ENCODE measurements at regions not wholly inside any gene's neighbourhood (a gene's known extent, or its start where the extent isn't known, plus 50 kb on each side); places are given as distances from the start of the nearest gene placed in this dataset.

DNA sequence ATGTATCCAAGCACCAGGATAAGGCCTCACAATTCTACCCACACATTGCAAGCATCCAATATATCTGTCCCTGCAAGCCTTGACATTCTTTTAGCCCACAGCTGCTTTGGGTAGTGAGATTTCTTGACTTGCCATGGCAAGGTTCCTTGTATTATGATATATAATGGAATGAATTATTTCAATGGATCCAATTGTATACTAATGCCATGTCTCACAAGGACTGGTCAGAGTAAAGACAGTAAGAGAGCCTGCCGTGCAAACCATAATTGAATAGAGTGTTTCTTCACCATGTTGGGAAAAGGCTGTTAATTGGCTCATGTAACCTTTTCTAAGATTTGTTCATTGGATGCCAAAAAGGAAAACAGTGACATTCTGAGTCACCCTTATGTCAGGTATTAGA lies 64.3 kb upstream of the RBBP8 start:
- no peaks in the 10 kb centered on the region for H3K36me3 ChIP-seq (ENCODE audit: insufficient read depth, low read length)
- no peak overlapping the region for H3K4me3 ChIP-seq
- H3K9me3 ChIP-seq (ENCODE audit: low read depth, low read length): no peaks in the 10 kb centered on the region
- DNase-seq (ENCODE audit: low read depth, low spot score): no peak
- no peak overlapping the region for H3K9ac ChIP-seq (ENCODE audit: insufficient read length)
- no peak overlapping the region for H3K27ac ChIP-seq
- no peak for TF ChIP-seq FOXP2 (optimal IDR thresholded peaks at IDR 0.05; ENCODE audit: control extremely low read depth, extremely low read length, insufficient read depth)
- no peak for TF ChIP-seq POLR2AphosphoS5 (IDR thresholded peaks at IDR 0.05; ENCODE audit: borderline replicate concordance, low read depth, low read length)
- TF ChIP-seq EZH2 (IDR thresholded peaks at IDR 0.05): no peak

- TF ChIP-seq FOXP2 (optimal IDR thresholded peaks at IDR 0.05; ENCODE audit: control extremely low read depth, extremely low read length, insufficient read depth) (no peak), POLR2AphosphoS5 (IDR thresholded peaks at IDR 0.05; ENCODE audit: borderline replicate concordance, low read depth, low read length) (no peak), EZH2 (IDR thresholded peaks at IDR 0.05) (no peak)
- Histone ChIP-seq H3K4me3 (no peak overlapping the region), H3K27ac (no peak overlapping the region), H3K9me3 (ENCODE audit: low read depth, low read length) (no peaks in the 10 kb centered on the region), H3K36me3 (ENCODE audit: insufficient read depth, low read length) (no peaks in the 10 kb centered on the region), H3K9ac (ENCODE audit: insufficient read length) (no peak overlapping the region)
- DNase-seq (ENCODE audit: low read depth, low spot score): no peak
Measured at GRCh38 chr18:22871809-22872525, 61.2 kb upstream of the RBBP8 start.

- TF ChIP-seq EZH2 (IDR thresholded peaks at IDR 0.05): no peak
- TF ChIP-seq POLR2AphosphoS5 (IDR thresholded peaks at IDR 0.05; ENCODE audit: borderline replicate concordance, low read depth, low read length): no peak
- TF ChIP-seq FOXP2 (optimal IDR thresholded peaks at IDR 0.05; ENCODE audit: control extremely low read depth, extremely low read length, insufficient read depth): no peak
- H3K9ac ChIP-seq (ENCODE audit: insufficient read length): no peak overlapping the region
- no peak overlapping the region for H3K4me3 ChIP-seq
- no peaks in the 10 kb centered on the region for H3K36me3 ChIP-seq (ENCODE audit: insufficient read depth, low read length)
- DNase-seq (ENCODE audit: low read depth, low spot score): no peak
- H3K9me3 ChIP-seq (ENCODE audit: low read depth, low read length): no peaks in the 10 kb centered on the region
- no peak overlapping the region for H3K27ac ChIP-seq
Measured at GRCh38 chr18:22872900-22873537, 60.1 kb upstream of the RBBP8 start.

DNA sequence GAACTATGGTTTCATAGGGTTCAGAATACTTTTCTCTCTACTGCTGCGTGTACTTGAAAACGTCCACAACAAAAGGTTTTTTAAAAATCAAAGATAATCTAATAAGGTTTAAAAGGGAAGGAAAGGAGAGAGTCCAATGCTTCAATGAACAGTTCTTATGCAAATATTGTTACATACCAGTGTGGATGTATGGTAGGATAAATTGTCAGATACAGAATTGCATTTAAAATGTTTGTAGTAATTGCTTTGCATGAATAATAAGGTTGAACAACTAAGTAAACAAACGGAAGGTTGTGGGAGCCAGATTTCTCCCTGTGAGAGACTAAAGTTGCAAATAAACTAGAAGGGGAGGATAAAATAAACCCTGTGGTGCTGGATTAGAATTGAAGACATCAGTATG lies 53.8 kb upstream of the RBBP8 start:
- no peak overlapping the region for H3K4me3 ChIP-seq
- H3K9me3 ChIP-seq (ENCODE audit: low read depth, low read length): no peaks in the 10 kb centered on the region
- TF ChIP-seq FOXP2 (optimal IDR thresholded peaks at IDR 0.05; ENCODE audit: control extremely low read depth, extremely low read length, insufficient read depth) (no peak), EZH2 (IDR thresholded peaks at IDR 0.05) (no peak), POLR2AphosphoS5 (IDR thresholded peaks at IDR 0.05; ENCODE audit: borderline replicate concordance, low read depth, low read length) (no peak)
- no peak overlapping the region for H3K27ac ChIP-seq
- no peaks in the 10 kb centered on the region for H3K36me3 ChIP-seq (ENCODE audit: insufficient read depth, low read length)
- DNase-seq (ENCODE audit: low read depth, low spot score): no peak
- no peak overlapping the region for H3K9ac ChIP-seq (ENCODE audit: insufficient read length)

DNA sequence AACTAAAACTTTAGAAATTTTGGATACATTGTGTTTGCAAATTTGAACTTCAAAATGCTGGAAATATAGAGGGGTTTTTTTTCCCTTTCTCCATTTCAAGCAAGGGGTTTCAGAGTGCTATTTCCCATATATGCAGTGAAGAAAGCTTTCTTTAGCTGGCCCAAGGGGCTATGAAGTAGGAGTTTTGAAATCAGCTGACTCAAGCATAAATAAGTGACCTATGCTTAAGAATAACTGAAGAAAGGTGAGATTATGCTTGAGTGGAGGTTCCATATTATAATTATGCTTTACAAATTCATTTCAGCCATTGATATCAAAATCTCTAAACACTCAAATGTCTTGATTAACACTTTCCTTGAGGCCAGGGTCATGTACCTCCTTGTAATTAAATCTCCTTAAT lies 51.0 kb upstream of the RBBP8 start:
- DNase-seq (ENCODE audit: low read depth, low spot score): no peak
- TF ChIP-seq POLR2AphosphoS5 (IDR thresholded peaks at IDR 0.05; ENCODE audit: borderline replicate concordance, low read depth, low read length) (no peak), FOXP2 (optimal IDR thresholded peaks at IDR 0.05; ENCODE audit: control extremely low read depth, extremely low read length, insufficient read depth) (no peak), EZH2 (IDR thresholded peaks at IDR 0.05) (no peak)
- H3K4me3 ChIP-seq: no peak overlapping the region

DNA sequence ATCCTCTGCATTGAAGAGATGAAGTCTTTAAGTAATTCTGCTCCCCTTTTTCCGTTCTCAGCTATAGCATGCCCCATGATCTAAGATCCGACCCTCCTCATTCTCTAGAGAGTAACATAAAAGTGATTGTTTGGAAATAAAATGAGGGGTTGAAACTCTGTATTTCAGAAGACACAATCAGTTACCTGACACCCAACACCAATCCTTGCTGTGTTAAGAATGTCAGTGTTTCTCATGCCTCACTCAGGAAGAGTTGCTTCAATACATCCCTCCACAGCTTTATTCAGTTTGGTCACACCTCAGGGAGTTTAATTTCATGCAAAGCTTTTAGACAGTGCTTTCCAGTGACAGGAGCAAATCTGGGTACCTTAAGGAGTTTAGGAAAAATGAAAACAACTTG lies 49.9 kb upstream of the RBBP8 start:
- no peaks in the 10 kb centered on the region for H3K9me3 ChIP-seq (ENCODE audit: low read depth, low read length)
- TF ChIP-seq FOXP2 (optimal IDR thresholded peaks at IDR 0.05; ENCODE audit: control extremely low read depth, extremely low read length, insufficient read depth) (no peak), POLR2AphosphoS5 (IDR thresholded peaks at IDR 0.05; ENCODE audit: borderline replicate concordance, low read depth, low read length) (no peak), EZH2 (IDR thresholded peaks at IDR 0.05) (no peak)
- H3K36me3 ChIP-seq (ENCODE audit: insufficient read depth, low read length): no peaks in the 10 kb centered on the region
- DNase-seq (ENCODE audit: low read depth, low spot score): no peak
- no peak overlapping the region for H3K4me3 ChIP-seq
- no peak overlapping the region for H3K9ac ChIP-seq (ENCODE audit: insufficient read length)
- no peak overlapping the region for H3K27ac ChIP-seq

More for the DNA sequence above, 51.0 kb upstream of the RBBP8 start:
- Histone ChIP-seq H3K36me3 (ENCODE audit: insufficient read depth, low read length) (no peaks in the 10 kb centered on the region), H3K27ac (no peak overlapping the region), H3K9me3 (ENCODE audit: low read depth, low read length) (no peaks in the 10 kb centered on the region), H3K9ac (ENCODE audit: insufficient read length) (no peak overlapping the region)
